Panc1 (cell line): ENCODE measurements at regions not wholly inside any gene's neighbourhood (a gene's known extent, or its start where the extent isn't known, plus 50 kb on each side); places are given as distances from the start of the nearest gene placed in this dataset.

Source experiments
- ATAC-seq: fragments of 200-7000 bp; cut with Tn5 transposase; 2 replicates; pipeline ENCODE4 v1.9.1; 2020; ENCODE audit warnings: mild to moderate bottlenecking, moderate library complexity
- BruUV-seq: library from RNA; stranded (reverse); fragments of 400-500 nt; replicated peaks from 2 replicates; lab custom pipeline; 2021; lab: Mats Ljungman, UMichigan
- CTCF ChIA-PET: fragments of 300-600 bp; sonication (Branson Sonifier 250); formaldehyde crosslinking; loops from one replicate; lab custom pipeline; 2022; ENCODE audit warnings: antibody characterized with exemption; lab: Charles Lee
- POLR2A ChIA-PET: fragments of 300-600 bp; sonication (Branson Sonifier 250); formaldehyde crosslinking; loops from one replicate; lab custom pipeline; 2022; ENCODE audit warnings: antibody characterized with exemption; lab: Charles Lee
- DNase-seq: peaks from one replicate; pipeline ENCODE4 v3.0.0-alpha.2; 2010; ENCODE audit warnings: low read depth, low spot score
- H3K27ac ChIP-seq: 2 replicates; pipeline ENCODE4 v1.5.1; 2011; ENCODE audit warnings: mild to moderate bottlenecking, low read length, inconsistent platforms
- H3K27me3 ChIP-seq: fragments of 200-500 bp; sonication (Bioruptor generic); 2 replicates; pipeline ENCODE4 v1.6.0; 2014; ENCODE audit warnings: low read length, inconsistent platforms; ENCODE audit not compliant: control insufficient read depth, insufficient read depth
- H3K36me3 ChIP-seq: fragments of 200-500 bp; sonication (Bioruptor generic); 2 replicates; pipeline ENCODE4 v1.5.1; 2014; ENCODE audit warnings: inconsistent platforms, mild to moderate bottlenecking, low read length, moderate library complexity; ENCODE audit not compliant: control insufficient read depth, insufficient read depth
- H3K4me1 ChIP-seq: 2 replicates; pipeline ENCODE4 v1.5.1; 2011; ENCODE audit warnings: inconsistent platforms, mild to moderate bottlenecking, low read length, moderate library complexity; ENCODE audit not compliant: control insufficient read depth, insufficient read depth
- H3K4me3 ChIP-seq, 2 experiments: 2 replicates each; pipeline ENCODE4 v1.5.1; 2011 to 2012; ENCODE audit warnings: low read depth in 2 of 2, low read length in 2 of 2, mild to moderate bottlenecking in 2 of 2, inconsistent platforms in 1 of 2, moderate library complexity in 1 of 2
- H3K9me3 ChIP-seq: fragments of 200-500 bp; sonication (Bioruptor generic); 2 replicates; pipeline ENCODE4 v1.5.1; 2014; ENCODE audit warnings: low read depth, mild to moderate bottlenecking, inconsistent platforms, low read length, moderate library complexity; ENCODE audit not compliant: control insufficient read depth, insufficient read depth
- CTCF ChIP-seq: fragments of 450-650 bp; IDR thresholded peaks from 2 replicates; pipeline ENCODE4 v1.5.1; 2017; ENCODE audit warnings: mild to moderate bottlenecking
- POLR2AphosphoS5 ChIP-seq: IDR thresholded peaks from 2 replicates; pipeline ENCODE4 v1.6.1; 2012; ENCODE audit warnings: mild to moderate bottlenecking, low read depth, low read length, moderate library complexity
- REST ChIP-seq, 2 experiments: IDR thresholded peaks; 2 replicates each; pipeline ENCODE4 v1.6.1; 2011 to 2012; ENCODE audit warnings: low read depth in 2 of 2, control low read depth in 1 of 2, low read length in 1 of 2, mild to moderate bottlenecking in 1 of 2, moderate library complexity in 1 of 2; ENCODE audit not compliant: insufficient read depth in 1 of 2
- SIN3A ChIP-seq: IDR thresholded peaks from 2 replicates; pipeline ENCODE4 v1.6.1; 2012; ENCODE audit warnings: low read depth, mild to moderate bottlenecking, low read length, moderate library complexity, borderline replicate concordance; ENCODE audit not compliant: insufficient read depth
- TCF7L2 ChIP-seq: IDR thresholded peaks from 2 replicates; pipeline ENCODE4 v1.6.1; 2011; ENCODE audit warnings: mild to moderate bottlenecking, low read depth, low read length, inconsistent platforms
- in situ Hi-C: cut with HindIII; loops from 2 replicates; pipeline ENCODE4 v1.10.0; 2016; ENCODE audit warnings: low sequenced_read_pairs, low pct_unique_long_range_greater_than_20kb
- intact Hi-C: fragments of 100-400 bp; cut with micrococcal nuclease; formaldehyde crosslinking; loops from one replicate; pipeline ENCODE4 v1.10.0; 2022; ENCODE audit not compliant: unreplicated experiment

- BruUV-seq = no TSS peak
- ChIA-PET POLR2A (no interaction called here), CTCF (no interaction called here)
- H3K27me3 ChIP-seq = no peaks in the 10 kb centered on the region
- no peak overlapping the region for H3K4me3 ChIP-seq
- H3K4me1 ChIP-seq = no peaks in the 10 kb centered on the region
- H3K9me3 ChIP-seq = no peaks in the 10 kb centered on the region
- no peaks in the 10 kb centered on the region for H3K36me3 ChIP-seq
- DNase-seq = no peak
- TF ChIP-seq TCF7L2 (no peak), POLR2AphosphoS5 (no peak), SIN3A (no peak), CTCF (no peak), REST (IDR thresholded peaks at IDR 0.05; ENCODE audit: insufficient read depth in 1 of 2, low read depth in 2 of 2, low read length in 1 of 2) (no peak)
- intact Hi-C loops = no loop called here
- ATAC-seq = no peak
- H3K27ac ChIP-seq = no peak overlapping the region
- in situ Hi-C loops = no loop called here
Observed at GRCh38 chr1:186750257-186750656, 70.0 kb upstream of the PTGS2 start.

- DNase-seq (no peak), ATAC-seq (no peak)
- H3K36me3 ChIP-seq = no peaks in the 10 kb centered on the region
- H3K27me3 ChIP-seq = no peaks in the 10 kb centered on the region
- no peak overlapping the region for H3K4me3 ChIP-seq
- BruUV-seq = no TSS peak
- no peaks in the 10 kb centered on the region for H3K9me3 ChIP-seq
- TF ChIP-seq CTCF (no peak), REST (IDR thresholded peaks at IDR 0.05; ENCODE audit: insufficient read depth in 1 of 2, low read depth in 2 of 2, low read length in 1 of 2) (no peak), TCF7L2 (no peak), SIN3A (no peak), POLR2AphosphoS5 (no peak)
- ChIA-PET POLR2A (no interaction called here), CTCF (no interaction called here)
- H3K27ac ChIP-seq = no peak overlapping the region
- no peaks in the 10 kb centered on the region for H3K4me1 ChIP-seq
- intact Hi-C loops = no loop called here
- in situ Hi-C loops = no loop called here
Observed at GRCh38 chr1:186749820-186750219, 69.6 kb upstream of the PTGS2 start.
